ENCODE measurements at regions not wholly inside any gene's neighbourhood (a gene's known extent, or its start where the extent isn't known, plus 50 kb on each side); places are given as distances from the start of the nearest gene placed in this dataset.

- DNase-seq: no peak
These were observed 329.7 kb upstream of the ZEB2 start for GRCh38 chr2:144849612-144850011.

GRCh38 chr2:144848423-144848822 lies 328.5 kb upstream of the ZEB2 start:
- DNase-seq: no peak

- no peak for DNase-seq
These were observed 327.6 kb upstream of the ZEB2 start for GRCh38 chr2:144847347-144848080.

GRCh38 chr2:144836635-144837350 lies 316.9 kb upstream of the ZEB2 start:
- no peak for DNase-seq

- DNase-seq: no peak
These were observed 315.9 kb upstream of the ZEB2 start for GRCh38 chr2:144835634-144836350.

- DNase-seq: no peak
These were observed 315.2 kb upstream of the ZEB2 start for GRCh38 chr2:144834998-144835633.

GRCh38 chr2:144834363-144834762 lies 314.4 kb upstream of the ZEB2 start:
- DNase-seq: no peak

- DNase-seq: no peak
These were observed 313.2 kb upstream of the ZEB2 start for GRCh38 chr2:144833075-144833637.

- no peak for DNase-seq
These were observed 312.1 kb upstream of the ZEB2 start for GRCh38 chr2:144832048-144832447.

GRCh38 chr2:144830543-144830942 lies 310.6 kb upstream of the ZEB2 start:
- DNase-seq: no peak

- no peak for DNase-seq
These were observed 307.5 kb upstream of the ZEB2 start for GRCh38 chr2:144827404-144827803.

- DNase-seq: no peak
These were observed 306.2 kb upstream of the ZEB2 start for GRCh38 chr2:144826105-144826504.

- no peak for DNase-seq
These were observed 305.6 kb upstream of the ZEB2 start for GRCh38 chr2:144825331-144826020.

- no peak for DNase-seq
These were observed 304.6 kb upstream of the ZEB2 start for GRCh38 chr2:144824306-144825080.

- DNase-seq: no peak
These were observed 303.0 kb upstream of the ZEB2 start for GRCh38 chr2:144822966-144823365.

GRCh38 chr2:144812288-144812687 lies 292.4 kb upstream of the ZEB2 start:
- DNase-seq: no peak

- no peak for DNase-seq
These were observed 281.8 kb upstream of the ZEB2 start for GRCh38 chr2:144801766-144802165.

GRCh38 chr2:144801325-144801724 lies 281.4 kb upstream of the ZEB2 start:
- no peak for DNase-seq

- DNase-seq: no peak
These were observed 279.1 kb upstream of the ZEB2 start for GRCh38 chr2:144798989-144799388.

- DNase-seq: no peak
These were observed 278.1 kb upstream of the ZEB2 start for GRCh38 chr2:144798034-144798433.

- no peak for DNase-seq
These were observed 277.0 kb upstream of the ZEB2 start for GRCh38 chr2:144796936-144797335.

GRCh38 chr2:144796164-144796563 lies 276.2 kb upstream of the ZEB2 start:
- DNase-seq: no peak
